Fibroblast of lung (primary cell): ENCODE measurements at regions not wholly inside any gene's neighbourhood (a gene's known extent, or its start where the extent isn't known, plus 50 kb on each side); places are given as distances from the start of the nearest gene placed in this dataset.

Source experiments
- CTCF ChIP-seq, 2 donors: IDR thresholded peaks in 1 of 2; conservative IDR thresholded peaks in 1 of 2; 1 replicate in 1 of 2; 2 replicates in 1 of 2; pipeline ENCODE4 v1.5.1; 2011 to 2012; ENCODE audit warnings: low read length in 2 of 2, control low read depth in 1 of 2, inconsistent platforms in 1 of 2, low read depth in 1 of 2, mild to moderate bottlenecking in 1 of 2
- EZH2 ChIP-seq: IDR thresholded peaks from 2 replicates; pipeline ENCODE4 v1.5.1; 2012; ENCODE audit warnings: low read length, control low read depth, mild to moderate bottlenecking; ENCODE audit errors: missing control alignments

- TF ChIP-seq CTCF (conservative IDR thresholded peaks at IDR 0.05 in 1 of 2, IDR thresholded peaks at IDR 0.05 in 1 of 2; ENCODE audit: low read depth in 1 of 2, low read length in 2 of 2) (no peak), EZH2 (no peak)
These were observed 309.2 kb downstream of the BCOR start for GRCh38 chrX:39788521-39788920.
